GM04504 (cell line): ENCODE measurements at regions not wholly inside any gene's neighbourhood (a gene's known extent, or its start where the extent isn't known, plus 50 kb on each side); places are given as distances from the start of the nearest gene placed in this dataset.
A peak's percentile ranks its signal among the peaks of the same experiment; 100 is the strongest.
"Not testable (repeated sequence)": the region's sequence is repeated elsewhere in the genome, so short reads cannot be mapped to it uniquely, and the experiment has no call there.

Source experiments
- DNase-seq: peaks from one replicate; pipeline ENCODE4 v3.0.0-alpha.2; 2012; ENCODE audit warnings: low read depth

- no peak for DNase-seq
Observed at GRCh38 chrX:63285375-63285774, 65.8 kb downstream of the SPIN4 start.

- DNase-seq, result no peak
Observed at GRCh38 chrX:63284659-63285058, 66.5 kb downstream of the SPIN4 start.

- no peak for DNase-seq
Observed at GRCh38 chrX:63283348-63283747, 67.8 kb downstream of the SPIN4 start.

- DNase-seq, result no peak
Observed at GRCh38 chrX:63282828-63283227, 68.3 kb downstream of the SPIN4 start.

- no peak for DNase-seq
Observed at GRCh38 chrX:63282077-63282476, 69.1 kb downstream of the SPIN4 start.

- DNase-seq, result no peak
Observed at GRCh38 chrX:63281465-63281864, 69.7 kb downstream of the SPIN4 start.

- not testable (repeated sequence) for DNase-seq
Observed at GRCh38 chrX:63277394-63277793, 73.7 kb downstream of the SPIN4 start.

GRCh38 chrX:63275127-63275526 is 76.0 kb downstream of the SPIN4 start:
- DNase-seq, result no peak

- DNase-seq, result no peak
Observed at GRCh38 chrX:63270873-63271272, 80.3 kb downstream of the SPIN4 start.

GRCh38 chrX:63258144-63258543 is 93.0 kb downstream of the SPIN4 start:
- DNase-seq, result no peak

- DNase-seq, result peak; percentile 63
Observed at GRCh38 chrX:63250253-63250868, 100.8 kb downstream of the SPIN4 start.

GRCh38 chrX:63242689-63243088 is 108.4 kb downstream of the SPIN4 start:
- not testable (repeated sequence) for DNase-seq

- not testable (repeated sequence) for DNase-seq
Observed at GRCh38 chrX:63235963-63236362, 115.2 kb downstream of the SPIN4 start.

- not testable (repeated sequence) for DNase-seq
Observed at GRCh38 chrX:63233013-63233412, 118.1 kb downstream of the SPIN4 start.

- not testable (repeated sequence) for DNase-seq
Observed at GRCh38 chrX:63218202-63218601, 132.9 kb downstream of the SPIN4 start.

- DNase-seq, result not testable (repeated sequence)
Observed at GRCh38 chrX:63217549-63217948, 133.6 kb downstream of the SPIN4 start.

- not testable (repeated sequence) for DNase-seq
Observed at GRCh38 chrX:63209645-63210044, 141.5 kb downstream of the SPIN4 start.

- DNase-seq, result not testable (repeated sequence)
Observed at GRCh38 chrX:63209128-63209527, 142.0 kb downstream of the SPIN4 start.

GRCh38 chrX:63204266-63205074 is 146.7 kb downstream of the SPIN4 start:
- DNase-seq, result not testable (repeated sequence)

- DNase-seq, result not testable (repeated sequence)
Observed at GRCh38 chrX:63201987-63202386, 149.1 kb downstream of the SPIN4 start.

GRCh38 chrX:63198693-63199092 is 152.4 kb downstream of the SPIN4 start:
- DNase-seq, result not testable (repeated sequence)

- DNase-seq, result not testable (repeated sequence)
Observed at GRCh38 chrX:63192366-63193041, 158.6 kb downstream of the SPIN4 start.

- DNase-seq, result no peak
Observed at GRCh38 chrX:63186137-63186536, 165.0 kb downstream of the SPIN4 start.
